ENCODE measurements at regions not wholly inside any gene's neighbourhood (a gene's known extent, or its start where the extent isn't known, plus 50 kb on each side); places are given as distances from the start of the nearest gene placed in this dataset.

GRCh38 chr7:68336594-68336993 is 1261.7 kb upstream of the AUTS2 start:
- no peak for TF ChIP-seq CTCF (conservative IDR thresholded peaks at IDR 0.05; ENCODE audit: low read depth in 2 of 2)
- TF ChIP-seq EZH2phosphoT487 (IDR thresholded peaks at IDR 0.05; ENCODE audit: unreplicated experiment): no peak
- TF ChIP-seq, protein P1, sequence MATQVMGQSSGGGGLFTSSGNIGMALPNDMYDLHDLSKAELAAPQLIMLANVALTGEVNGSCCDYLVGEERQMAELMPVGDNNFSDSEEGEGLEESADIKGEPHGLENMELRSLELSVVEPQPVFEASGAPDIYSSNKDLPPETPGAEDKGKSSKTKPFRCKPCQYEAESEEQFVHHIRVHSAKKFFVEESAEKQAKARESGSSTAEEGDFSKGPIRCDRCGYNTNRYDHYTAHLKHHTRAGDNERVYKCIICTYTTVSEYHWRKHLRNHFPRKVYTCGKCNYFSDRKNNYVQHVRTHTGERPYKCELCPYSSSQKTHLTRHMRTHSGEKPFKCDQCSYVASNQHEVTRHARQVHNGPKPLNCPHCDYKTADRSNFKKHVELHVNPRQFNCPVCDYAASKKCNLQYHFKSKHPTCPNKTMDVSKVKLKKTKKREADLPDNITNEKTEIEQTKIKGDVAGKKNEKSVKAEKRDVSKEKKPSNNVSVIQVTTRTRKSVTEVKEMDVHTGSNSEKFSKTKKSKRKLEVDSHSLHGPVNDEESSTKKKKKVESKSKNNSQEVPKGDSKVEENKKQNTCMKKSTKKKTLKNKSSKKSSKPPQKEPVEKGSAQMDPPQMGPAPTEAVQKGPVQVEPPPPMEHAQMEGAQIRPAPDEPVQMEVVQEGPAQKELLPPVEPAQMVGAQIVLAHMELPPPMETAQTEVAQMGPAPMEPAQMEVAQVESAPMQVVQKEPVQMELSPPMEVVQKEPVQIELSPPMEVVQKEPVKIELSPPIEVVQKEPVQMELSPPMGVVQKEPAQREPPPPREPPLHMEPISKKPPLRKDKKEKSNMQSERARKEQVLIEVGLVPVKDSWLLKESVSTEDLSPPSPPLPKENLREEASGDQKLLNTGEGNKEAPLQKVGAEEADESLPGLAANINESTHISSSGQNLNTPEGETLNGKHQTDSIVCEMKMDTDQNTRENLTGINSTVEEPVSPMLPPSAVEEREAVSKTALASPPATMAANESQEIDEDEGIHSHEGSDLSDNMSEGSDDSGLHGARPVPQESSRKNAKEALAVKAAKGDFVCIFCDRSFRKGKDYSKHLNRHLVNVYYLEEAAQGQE (IDR thresholded peaks at IDR 0.05; ENCODE audit: unreplicated experiment): no peak
- TF ChIP-seq POLR2AphosphoS5 (IDR thresholded peaks at IDR 0.05; ENCODE audit: low read depth): no peak
